HG03175 (cell line): ENCODE measurements at regions not wholly inside any gene's neighbourhood (a gene's known extent, or its start where the extent isn't known, plus 50 kb on each side); places are given as distances from the start of the nearest gene placed in this dataset.
"Not testable (repeated sequence)": the region's sequence is repeated elsewhere in the genome, so short reads cannot be mapped to it uniquely, and the experiment has no call there.

Source experiments
- ATAC-seq: cut with Tn5 transposase; IDR thresholded peaks from one replicate; pipeline ENCODE4 v1.9.1; 2021; ENCODE audit warnings: mild to moderate bottlenecking, moderate library complexity; ENCODE audit not compliant: unreplicated experiment

GRCh38 chr3:161894657-161895056, 398.0 kb downstream of the OTOL1 start:
- no peak for ATAC-seq

DNA sequence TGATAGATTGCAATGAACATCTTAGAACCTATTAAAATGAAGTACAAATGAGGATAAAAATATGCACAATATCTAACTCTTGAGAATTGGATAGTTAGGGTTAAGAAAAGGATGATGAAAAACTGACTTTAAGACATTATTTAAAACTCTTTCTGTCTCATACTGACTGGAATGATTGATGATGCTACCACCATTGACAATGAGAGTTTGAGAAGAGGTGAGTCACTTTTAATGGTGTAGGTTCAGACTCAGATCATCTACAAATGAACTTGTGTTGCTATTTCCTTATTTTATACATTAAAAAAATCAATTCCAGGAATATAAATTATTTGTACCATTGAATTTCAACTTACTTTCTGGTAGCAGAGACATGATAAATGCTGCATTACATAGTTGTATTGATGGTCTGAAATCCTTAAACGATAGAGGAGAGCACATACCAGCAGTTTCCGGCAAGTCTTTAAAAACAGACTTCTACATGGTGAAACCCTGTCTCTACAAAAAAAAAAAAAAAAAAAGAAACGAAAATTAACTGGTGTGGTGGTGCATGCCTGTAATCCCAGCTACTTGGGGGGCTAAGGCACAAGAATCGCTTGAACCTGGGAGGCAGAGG, 409.0 kb downstream of the OTOL1 start:
- no peak for ATAC-seq

- no peak for ATAC-seq
Observed at GRCh38 chr3:161913786-161914389, 417.3 kb downstream of the OTOL1 start.

DNA sequence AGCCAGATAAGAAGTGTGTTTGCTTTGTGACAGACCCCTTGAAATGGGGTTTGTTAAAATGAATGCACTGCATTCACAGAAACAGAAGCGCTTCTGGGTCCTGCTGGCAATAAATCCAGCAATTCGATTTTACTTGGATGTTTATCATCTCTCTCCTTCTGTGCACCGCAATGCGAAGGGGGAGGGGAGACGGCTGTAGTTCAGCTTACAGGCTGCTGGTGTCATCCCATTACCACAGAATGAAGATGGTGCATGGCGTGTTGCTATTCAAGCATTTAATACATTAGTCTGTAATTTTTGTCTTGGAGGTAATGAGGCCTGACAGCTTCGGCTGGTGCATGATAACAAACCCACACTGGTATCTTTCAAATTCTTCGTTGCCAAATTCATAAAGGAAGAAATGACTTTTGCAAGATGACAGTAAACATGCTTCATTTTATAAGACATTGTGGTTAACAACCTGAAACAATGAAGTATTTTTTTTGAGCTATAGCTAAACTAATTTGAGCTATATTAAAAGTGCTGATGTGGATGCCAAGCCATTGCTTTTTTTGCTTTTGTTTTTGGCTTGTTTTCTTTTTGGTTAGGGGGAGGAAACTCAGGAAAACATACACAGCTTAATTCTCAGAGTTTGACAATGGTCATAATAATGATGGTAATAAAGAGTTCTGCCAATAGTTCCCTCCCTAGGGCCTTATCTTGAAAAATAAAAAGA, 418.3 kb downstream of the OTOL1 start:
- no peak for ATAC-seq

DNA sequence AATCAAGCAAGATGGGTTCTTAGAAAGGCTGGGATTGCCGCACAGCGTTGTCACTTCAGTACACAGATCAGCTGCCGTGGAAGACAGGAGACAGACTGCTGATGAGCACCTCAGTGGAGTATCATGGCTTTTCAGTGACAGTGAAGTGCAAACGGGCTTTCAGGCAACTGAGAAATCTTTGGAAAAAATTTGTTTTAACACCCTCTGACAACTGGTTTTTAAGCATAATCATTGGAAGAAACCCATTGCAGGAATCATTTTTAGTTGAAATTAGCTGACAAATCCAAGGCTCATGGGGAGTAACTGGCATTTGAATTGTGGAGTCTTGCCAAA, 418.8 kb downstream of the OTOL1 start:
- no peak for ATAC-seq

DNA sequence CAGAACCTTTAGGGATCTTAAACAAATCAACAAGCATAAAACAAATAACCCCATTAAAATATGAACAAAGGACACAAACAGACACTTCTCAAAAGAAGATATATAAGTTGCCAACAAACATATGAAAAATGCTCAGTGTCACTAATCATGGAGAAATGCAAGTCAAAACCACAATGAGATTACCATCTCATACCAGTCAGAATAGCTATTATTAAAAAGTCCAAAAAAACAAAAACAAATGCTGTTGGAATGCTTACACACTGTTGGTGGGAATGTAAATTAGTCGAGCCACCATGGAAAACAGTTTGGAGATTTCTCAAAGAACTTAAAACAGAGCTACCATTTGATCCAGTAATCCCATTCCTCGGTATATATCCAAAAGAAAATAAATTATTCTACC, 423.6 kb downstream of the OTOL1 start:
- no peak for ATAC-seq

DNA sequence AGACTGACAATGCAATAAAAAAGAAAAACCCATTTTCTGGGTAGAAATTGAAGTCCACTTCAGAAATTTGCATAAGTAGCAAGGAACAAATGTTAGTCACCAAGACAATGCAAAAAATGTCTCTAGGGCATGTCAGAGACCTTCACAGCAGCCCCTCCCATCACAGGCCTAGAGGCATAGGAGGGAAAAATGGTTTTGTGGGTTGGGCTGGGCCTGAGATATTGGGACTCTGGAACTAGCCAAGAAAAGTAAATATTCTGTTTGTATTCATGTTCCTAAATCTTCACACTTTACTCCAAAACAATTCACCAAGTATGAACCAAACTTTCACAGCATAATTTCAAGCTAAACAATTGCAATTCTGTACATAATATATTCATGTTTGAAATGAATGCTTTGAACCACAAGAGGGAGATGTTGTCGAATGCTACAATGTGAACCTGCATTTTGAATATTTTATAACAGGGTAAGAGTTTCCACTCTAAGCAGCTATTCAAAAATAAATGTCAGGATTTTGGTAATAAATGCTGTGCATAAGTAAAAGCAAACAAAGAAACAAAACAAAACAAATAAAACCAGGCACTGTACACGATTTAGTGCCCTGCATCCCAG, 429.2 kb downstream of the OTOL1 start:
- no peak for ATAC-seq

GRCh38 chr3:161927131-161927530, 430.5 kb downstream of the OTOL1 start:
- no peak for ATAC-seq

- no peak for ATAC-seq
Observed at GRCh38 chr3:161939918-161940620, 443.5 kb downstream of the OTOL1 start.

- no peak for ATAC-seq
Observed at GRCh38 chr3:161940621-161940965, 444.0 kb downstream of the OTOL1 start.

GRCh38 chr3:161941891-161942290, 445.3 kb downstream of the OTOL1 start:
- ATAC-seq, result no peak

GRCh38 chr3:161943801-161944345, 447.3 kb downstream of the OTOL1 start:
- not testable (repeated sequence) for ATAC-seq

DNA sequence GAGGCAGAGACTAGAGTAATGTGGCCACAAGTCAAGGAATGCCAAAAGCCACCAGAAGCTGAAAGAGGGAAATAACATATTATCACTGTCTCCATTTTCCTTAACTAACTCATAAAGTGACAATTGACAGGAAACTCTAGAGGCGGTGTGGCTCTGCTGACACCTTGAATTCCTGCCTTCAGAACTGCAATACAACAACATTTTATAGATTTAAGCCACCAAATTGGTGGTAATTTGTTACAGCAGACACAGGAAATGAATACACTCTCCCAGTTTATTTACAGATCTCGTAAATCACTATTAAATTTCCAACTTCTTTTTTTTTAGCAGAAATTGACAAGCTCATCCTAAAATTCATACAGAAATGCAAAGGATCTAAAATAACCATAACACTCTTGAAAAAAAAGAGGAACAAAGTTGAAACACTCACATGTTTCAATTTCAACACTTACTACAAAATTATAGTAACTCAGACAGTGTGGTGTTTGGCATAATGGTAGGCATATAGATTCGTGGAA, 449.9 kb downstream of the OTOL1 start:
- no peak for ATAC-seq

DNA sequence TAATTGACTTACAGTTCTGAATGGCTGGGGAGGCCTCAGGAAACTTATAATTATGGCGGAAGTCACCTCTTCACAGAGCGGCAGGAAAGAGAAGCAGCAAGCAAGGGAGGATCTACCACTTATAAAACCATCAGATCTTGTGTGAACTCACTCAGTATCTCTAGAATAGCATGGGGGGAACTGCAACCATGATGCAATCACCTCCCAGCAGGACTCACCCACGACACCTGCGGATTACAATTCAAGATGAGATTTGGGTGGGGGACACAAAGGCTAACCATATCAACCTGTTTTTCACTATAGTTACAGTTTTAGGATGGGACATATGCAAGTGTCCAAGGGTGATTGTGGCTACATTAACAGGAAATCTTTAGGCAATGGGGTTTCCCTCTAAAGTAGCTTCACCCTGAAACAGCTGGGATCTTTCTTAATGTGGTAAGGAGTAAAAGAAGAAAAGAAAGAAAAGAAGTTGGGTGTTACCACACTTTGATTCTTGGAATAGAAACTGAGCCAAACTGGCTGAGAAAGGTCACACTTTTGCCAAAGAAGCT, 453.8 kb downstream of the OTOL1 start:
- no peak for ATAC-seq

- no peak for ATAC-seq
Observed at GRCh38 chr3:161957467-161957866, 460.9 kb downstream of the OTOL1 start.

- no peak for ATAC-seq
Observed at GRCh38 chr3:161964857-161965256, 468.2 kb downstream of the OTOL1 start.

DNA sequence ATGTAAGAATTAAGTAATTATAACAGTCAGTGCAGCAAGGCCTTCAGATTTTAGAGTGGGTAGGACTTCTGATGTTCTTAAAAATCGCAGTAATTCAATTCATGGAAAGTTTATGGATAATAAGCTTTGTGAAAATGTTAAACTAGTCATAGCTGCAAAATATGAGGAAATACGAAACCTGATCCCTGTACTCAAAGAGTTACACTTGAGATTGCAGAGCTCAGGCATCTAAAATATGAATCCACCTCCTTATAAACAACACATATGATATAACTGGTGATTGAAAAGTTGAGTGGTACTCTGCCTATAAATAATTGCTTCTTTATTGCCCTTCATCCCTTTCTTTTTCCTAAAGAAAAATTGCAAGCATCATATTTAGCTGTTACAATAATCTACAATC, 473.3 kb downstream of the OTOL1 start:
- no peak for ATAC-seq

GRCh38 chr3:161975201-161975600, 478.6 kb downstream of the OTOL1 start:
- no peak for ATAC-seq

GRCh38 chr3:161977063-161977462, 480.5 kb downstream of the OTOL1 start:
- no peak for ATAC-seq

GRCh38 chr3:161977850-161978249, 481.2 kb downstream of the OTOL1 start:
- no peak for ATAC-seq

DNA sequence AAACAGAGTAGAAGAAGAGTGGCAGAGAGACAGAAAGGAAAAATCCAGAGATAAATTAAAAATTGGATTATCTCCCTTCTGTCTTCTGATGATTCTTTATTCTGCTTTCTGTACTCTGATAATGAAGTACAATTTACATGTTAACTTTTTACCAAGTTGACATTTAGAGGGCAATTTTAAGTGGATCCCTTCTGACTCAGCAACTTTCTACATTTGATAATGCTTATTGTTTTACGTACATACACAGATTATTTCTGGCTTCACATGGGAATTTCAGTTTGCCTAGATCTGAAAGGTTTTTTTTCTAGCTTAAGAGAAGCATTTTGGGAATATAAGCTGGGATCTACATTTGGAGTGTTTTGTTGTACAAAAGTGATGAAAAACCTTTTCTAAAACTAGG, 491.3 kb downstream of the OTOL1 start:
- no peak for ATAC-seq
